Stimulated activated CD4-positive, alpha-beta T cell treated with anti-CD3 and anti-CD28 coated beads, Interleukin-1b, Interleukin-23, amount 100 ng/mL, for 48 hours (primary cell): ENCODE measurements at regions not wholly inside any gene's neighbourhood (a gene's known extent, or its start where the extent isn't known, plus 50 kb on each side); places are given as distances from the start of the nearest gene placed in this dataset.

Experiments
- DNase-seq: peaks from one replicate; pipeline ENCODE4 v3.0.0-alpha.2; 2020

DNA sequence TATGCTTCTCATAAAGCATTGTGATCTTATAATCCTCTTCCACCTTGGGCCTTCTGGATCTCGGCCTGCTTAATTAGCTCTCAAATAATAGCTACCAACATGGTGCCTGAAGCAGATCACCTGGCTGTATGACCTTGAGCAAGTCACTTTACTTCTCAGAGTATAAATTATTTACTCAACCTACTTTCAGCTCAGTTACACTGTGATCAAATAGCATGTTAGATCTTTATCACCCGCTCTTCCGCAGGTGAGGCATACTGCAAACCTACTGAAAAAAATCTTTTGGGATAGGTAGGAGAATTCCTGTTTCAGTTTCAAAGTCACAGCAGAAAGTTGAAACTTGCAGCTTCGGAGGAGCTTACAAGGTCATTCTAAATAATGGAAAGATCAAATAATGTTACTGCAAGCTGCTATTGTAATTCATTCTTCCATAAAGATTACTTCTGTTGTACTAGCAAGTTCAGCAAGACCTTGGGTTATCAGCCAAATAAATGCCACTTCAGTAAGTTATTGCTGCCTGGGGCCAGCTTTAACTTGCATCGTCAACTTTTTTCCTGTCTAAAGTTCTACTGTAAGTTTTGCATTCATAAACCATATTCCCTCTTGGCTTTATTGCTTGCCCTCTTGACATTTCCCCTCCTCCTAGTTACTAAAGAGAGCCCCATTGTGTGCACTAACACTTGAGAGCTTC, 268.4 kb upstream of the ATP11B start:
- no peak for DNase-seq

DNA sequence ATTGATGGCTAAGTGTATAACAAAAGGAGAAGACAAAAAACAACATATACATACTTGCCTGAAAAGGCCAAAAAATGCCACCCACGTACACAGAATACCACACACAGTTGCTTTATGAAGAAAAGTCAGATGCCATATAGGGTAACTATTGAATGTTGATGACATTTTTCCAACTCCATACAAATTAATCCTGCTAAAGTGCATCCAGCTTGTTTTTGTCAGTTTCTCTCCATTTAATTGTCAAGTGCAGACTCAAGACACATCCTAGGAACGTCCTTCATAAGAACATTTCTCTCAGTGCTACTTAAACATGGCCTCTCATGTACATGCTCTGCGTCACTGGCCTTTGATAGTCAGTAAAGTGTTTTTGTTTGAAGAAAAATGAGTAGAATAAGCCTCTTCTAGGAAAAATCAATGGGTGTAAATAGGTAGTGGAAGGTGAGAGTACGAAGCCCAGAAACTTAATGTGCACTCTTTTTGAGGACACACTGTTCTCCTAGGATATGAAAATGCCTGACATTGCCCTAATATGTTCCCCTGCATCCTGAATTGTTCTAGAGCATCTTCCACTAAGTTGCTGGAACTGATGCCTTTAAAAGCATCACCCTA, 267.4 kb upstream of the ATP11B start:
- DNase-seq, result no peak

DNA sequence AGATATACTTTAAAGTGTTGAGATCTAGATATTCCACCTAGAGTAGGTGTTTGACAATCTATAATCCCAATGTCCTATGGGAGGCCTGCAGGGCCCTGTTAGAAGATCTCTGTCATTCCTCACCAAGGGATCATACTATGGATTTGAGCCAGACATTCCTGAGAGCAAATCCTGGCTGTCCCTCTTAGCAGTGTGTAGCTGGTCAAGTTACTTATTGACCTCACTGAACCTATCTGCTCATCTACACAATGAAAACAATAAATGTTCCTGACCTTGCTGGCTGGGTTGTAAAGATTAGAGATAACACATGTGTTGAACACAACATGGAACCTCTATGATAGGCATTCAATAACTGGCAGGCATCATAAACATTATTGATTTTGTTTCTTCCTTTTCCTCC, 265.6 kb upstream of the ATP11B start:
- no peak for DNase-seq

DNA sequence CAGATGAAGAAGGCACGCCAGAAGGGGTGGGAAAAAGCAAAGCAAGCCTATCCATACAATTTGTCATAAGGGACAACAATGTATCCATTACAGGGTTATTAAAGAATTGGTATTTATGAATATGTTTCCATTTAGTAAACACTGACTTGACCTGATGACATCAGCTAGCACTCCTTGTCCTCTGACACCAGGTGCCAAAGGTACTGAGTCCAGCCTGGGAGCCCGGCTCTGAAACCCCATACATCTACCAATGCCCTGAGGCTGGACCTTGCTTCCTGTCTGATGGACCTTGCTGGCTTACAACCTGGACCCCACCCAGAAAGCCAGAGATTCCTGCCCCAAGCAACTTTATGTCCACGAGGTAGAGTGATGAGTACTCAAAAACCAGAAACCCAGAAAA, 263.0 kb upstream of the ATP11B start:
- no peak for DNase-seq

DNA sequence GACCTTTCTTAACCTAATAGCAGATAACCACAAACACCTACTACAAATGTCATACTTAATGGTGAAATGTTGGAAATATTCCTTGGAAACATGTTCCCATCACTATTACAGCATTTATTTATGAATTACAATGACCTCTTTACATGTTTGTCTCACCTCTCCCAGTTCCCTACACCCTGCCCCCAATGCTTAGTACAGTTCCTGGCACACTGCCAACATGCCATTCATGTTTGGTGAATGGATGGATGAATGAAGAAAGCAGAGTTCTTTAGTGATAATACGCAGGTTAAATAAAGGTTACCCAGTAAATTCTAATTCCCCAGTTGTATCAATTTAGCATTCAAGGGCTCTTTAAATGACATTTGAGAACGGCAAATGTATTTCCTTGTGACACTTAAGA, 259.9 kb upstream of the ATP11B start:
- DNase-seq, result no peak

DNA sequence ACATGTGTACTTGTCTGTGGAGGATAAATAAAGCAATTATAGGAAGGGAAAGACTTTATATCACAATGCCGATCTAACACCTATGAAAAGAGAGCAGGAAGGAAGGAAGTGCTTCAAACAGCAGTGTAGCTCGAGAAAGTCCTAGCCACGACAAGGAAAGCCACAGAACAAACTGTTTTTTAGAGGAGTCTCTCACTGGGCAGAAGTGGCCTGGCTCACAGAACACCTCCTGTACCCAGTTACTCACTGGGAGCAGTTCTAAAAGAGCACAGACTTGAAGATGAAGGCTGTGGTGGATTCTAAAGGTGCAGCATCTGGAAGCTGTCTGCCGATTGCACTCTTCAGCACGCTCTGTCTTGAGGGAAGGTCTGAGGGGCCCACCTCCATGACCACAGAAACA, 248.8 kb upstream of the ATP11B start:
- DNase-seq, result no peak

DNA sequence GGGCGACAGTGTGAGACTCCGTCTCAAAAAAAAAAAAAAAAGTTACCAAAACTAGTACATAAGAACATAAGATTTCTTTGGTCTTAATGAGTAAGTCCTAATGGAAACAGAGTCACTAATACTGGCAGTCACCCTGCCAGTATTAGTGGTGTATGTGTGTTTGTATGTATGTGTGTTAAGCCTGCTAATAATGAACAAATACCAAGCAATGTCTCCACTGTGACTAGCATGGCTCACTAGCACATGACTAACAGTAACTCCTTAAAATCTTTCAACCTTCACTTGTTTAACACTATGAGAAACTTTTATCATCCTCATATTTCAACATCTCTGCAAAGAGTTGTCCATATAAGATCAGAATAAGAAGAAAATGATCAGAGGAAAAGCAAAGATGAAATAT, 231.0 kb upstream of the ATP11B start:
- no peak for DNase-seq

DNA sequence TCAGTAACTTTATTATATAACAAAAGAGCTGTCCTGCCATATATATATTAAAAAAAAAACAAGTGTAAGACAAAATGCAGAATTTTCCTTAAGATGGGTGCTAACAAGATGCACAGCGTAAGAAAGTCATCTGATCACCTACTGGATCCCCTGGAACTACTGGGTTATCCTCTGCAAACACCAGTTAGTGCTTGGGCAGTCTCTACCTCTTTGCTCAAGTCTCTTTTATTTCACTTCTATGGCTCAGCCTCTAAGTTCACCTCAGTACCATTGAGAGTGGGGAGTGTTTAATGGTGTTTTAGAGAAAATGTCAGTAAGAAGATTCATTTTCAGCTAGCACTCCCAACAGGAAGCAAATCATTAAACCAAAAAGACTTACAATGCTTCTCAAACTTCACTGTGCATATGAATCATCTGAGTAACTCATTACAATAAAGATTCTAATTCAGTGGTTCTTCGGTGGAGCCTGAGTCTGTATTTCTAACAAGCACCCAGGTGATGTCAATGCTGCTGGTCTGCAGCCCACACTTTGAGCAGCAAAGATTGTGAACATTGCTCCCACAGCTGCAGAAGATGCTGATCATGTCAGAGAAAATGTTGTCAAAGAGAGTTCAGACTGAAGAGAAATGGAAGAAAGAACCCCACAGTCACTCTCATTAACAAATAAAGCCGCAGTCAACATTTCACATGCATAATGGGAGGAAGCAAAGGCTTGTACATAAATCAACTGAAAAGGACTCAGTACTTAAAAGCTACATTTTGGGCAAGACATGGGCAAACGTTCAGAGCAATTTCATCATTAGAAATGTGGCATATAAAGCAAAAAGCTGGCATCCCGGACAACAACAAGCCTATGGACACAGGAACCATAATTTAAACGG, 227.1 kb upstream of the ATP11B start:
- no peak for DNase-seq

DNA sequence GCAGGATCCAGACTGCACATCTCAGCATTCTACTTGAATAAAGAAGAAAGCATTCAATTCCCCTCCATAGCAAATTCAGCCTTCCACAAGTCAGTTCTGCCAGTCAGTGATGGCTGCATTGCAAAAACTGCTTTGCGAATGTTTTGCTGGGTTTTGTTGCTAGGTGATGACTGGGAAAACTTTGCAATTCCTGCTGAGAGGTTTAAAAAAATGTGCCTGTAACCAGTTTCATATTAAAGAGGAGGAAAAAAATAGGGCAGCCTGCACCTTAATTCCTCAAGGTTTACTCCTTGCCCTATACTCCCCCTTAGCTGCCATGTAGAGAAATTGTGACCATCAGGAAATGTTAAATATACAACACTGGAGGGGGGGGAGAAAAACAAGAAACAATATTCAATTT, 225.6 kb upstream of the ATP11B start:
- no peak for DNase-seq

DNA sequence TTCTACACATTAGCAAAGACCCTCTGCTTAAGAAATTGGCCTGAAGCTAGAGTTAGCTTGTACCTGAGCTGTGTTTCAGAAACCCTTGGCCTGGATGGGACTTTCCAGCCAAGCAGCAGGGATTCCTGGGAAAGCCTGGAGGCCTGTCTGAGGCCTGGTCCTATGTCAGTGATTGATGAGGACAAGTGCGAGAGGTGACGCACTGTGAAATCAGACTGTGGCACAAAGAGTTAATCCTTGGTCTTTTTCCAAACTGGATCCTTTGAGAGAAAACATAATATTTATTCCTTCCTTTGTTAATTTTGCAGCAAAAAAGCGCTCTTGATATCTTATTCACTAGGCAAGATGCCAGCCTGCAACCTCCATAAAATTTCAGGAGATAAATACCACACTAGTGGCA, 225.0 kb upstream of the ATP11B start:
- no peak for DNase-seq

DNA sequence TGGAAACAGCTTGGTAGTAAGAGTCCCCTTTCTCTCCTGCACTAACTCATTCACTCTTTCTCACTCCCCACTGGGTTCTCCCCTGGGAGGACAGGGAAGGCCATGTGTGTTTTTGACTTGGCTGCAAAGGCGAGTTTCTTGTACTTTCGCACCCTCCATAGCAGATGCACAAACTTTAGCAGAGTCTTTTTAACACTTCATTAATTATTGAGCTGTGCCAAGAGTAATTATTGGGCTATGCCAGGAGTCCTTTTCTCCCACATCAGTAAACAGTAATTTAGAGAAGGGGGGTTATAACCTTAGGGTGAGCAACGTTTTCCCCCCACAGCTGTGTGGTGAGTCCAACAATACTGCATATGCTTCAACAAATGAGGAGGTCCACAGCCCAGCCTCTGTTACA, 224.4 kb upstream of the ATP11B start:
- no peak for DNase-seq

DNA sequence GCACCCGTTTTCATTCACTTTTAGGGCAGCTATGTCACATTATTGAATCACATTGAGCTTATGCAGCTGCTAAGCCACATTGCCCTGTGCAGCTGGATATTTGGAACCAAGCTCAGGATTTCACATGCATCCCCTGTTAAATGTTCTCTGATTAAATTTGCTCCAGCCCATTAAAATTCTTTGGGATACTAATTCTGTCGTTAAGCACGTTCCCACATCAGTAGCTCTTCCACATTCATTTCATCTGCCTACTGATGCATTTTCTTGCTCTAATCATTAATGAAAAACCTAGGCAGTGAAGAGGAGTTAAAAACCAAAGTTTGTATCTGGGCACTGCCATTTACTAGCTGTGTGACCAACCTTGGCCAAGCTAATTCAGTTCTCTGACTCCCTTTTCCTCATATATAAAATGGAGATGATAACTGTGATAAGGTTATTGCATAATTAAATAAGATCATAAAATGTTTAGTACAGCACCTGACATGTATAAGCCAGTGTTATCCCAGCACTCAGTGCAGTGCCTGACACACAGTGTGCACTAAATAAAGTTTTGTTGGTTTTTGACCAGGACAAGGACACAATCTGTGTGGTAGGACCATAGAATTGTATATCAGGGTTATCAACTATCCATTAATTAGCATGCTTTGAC, 222.2 kb upstream of the ATP11B start:
- no peak for DNase-seq

DNA sequence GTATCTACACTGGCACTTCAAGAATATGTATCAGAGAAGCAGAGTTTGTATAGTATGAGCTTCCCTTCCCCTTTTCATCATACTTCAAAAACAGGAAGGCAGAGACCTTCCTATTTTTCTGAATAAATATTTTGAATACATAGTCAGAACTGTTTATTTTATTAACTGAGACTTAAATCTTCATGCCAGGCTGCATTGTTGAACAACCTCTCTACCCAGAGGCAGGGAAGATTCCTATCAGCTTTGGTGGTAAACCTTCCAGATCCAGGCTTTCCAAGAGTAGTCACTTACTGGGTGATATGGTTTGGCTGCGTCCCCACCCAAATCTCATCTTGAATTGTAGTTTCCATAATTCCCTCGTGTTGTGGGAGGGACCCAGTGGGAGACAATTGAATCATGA, 217.4 kb upstream of the ATP11B start:
- DNase-seq, result no peak

DNA sequence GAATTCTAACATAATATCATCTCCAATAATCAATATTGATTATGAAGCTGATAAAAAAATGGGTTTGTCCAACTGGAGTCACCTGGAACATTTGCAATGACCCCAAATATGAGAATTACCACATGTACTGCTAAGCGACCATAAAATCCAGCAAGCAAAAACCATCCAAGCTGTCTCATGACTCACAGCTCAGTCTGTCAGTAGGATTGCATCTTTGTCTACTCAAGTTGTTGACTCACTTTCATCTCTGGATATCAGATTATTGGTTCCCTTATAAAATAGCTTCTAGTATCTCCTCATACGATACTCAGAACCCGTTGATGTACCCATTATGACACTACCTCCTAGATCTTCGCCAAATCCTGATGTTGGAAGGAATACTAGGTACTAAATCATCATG, 209.8 kb upstream of the ATP11B start:
- no peak for DNase-seq

DNA sequence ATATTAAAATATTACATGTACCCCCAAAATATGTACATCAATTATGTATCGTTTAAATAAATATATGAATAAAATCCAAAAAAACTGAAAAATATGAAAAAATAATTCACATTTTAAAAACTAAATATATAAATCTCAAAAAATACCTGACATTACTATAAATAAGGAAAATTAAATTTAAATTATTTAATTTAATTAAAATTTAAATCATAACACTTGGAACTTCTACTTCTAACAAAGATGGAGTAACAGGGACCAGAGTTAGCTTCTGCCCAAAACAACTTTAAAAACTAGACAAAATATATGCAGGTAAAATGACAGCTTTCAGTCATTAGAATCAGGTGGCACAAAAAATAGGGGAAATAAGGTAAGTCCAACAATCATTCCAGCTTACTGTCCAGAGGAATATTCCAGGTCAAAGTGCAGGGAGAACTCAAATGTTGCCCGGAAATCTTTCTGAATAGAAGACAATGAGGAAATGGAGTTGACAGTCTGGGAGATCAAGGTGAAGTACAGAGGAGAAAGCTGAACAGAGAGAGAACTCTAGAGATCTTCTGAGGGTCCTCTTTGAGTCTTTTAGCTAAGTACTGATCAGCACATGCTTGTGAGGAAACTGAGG, 207.7 kb upstream of the ATP11B start:
- no peak for DNase-seq

DNA sequence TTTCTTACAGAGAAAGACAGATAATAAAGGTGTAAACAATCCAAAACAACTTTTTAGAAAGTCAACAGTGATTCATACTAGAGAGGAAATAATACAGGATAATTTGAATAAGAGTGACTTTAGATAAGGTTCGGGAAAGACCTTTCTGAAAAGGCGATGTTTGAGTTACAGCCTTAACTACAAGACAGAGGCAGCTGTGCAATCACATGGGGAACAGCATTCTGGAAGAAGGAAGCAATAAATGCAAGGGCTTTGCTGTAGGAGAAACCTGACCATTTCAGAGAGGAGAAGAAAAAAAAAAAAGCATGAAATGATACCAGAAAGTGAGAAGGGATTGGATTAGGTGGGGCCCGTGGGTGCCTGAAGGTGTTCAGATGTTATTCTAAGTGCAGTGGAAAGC, 200.6 kb upstream of the ATP11B start:
- no peak for DNase-seq

DNA sequence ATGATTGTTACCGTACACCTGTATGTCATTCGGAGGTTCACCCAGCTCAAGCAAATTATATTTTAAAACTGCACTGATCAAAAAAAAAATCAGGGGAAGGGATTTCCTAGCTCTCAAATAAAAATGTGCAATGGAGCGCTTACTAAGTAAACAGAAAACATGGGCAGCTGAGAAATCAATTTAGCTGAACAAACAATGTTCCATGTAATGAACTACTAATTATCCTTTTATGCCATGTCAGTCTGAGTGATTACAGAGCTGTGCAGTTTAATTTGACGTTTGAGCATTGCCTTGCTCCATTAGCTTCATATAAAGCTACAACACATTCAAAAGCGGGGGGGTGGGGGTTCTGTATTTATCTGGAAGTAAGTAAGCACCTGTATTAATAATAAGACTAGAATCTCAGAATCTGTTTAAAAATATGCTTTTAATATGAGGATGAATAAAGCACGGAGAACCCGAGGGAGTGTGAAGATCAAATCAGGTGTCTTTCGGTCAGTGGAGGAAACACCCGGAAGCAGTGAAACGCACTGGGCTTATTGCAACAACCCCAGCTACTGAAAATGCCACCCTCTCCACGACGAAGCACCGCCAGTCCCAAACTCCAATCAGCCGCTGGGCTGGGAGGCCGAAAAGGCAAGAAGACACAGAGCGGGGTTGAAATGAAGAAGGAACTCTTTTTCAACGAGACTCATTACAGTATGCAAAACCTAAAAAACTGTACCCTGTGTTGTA, 196.5 kb upstream of the ATP11B start:
- DNase-seq, result no peak

DNA sequence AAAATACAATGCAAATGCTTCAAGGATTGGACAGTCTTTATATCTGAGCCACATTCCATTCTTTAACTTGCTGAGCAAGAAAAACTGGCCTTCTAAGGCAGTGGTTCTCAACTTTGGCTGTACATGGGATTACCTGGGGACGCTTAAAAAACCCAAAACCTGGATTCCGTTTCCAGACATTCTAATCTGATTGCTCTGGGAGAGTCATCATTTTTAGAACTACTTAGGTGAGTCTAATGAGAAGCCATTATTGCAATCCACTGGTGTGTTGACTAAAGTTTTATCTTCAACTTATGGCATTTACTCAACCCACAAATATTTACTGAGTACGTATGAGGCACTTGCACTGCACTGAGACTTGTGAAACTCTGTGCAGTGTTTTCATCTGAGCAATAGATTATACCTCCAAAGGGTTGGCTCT, 195.7 kb upstream of the ATP11B start:
- DNase-seq, result no peak

DNA sequence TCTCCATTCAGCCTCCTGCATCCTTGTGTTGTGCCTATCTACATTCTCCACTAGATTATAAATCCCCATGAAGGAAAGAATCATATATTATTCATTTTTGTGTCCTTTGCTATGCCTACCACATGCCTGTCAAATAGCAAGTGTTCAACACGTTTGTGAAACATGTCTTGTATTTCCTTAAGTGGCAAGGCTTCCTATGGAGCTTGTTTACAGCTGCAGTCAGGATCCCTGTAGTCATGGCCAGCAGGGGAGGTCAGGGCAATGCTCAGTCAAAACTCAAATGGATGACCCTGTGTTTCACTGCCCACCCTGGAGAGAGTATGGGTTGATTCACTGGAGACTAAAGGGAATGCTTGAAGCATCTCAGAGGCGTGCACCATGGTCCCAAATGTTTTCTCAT, 191.7 kb upstream of the ATP11B start:
- DNase-seq, result no peak

DNA sequence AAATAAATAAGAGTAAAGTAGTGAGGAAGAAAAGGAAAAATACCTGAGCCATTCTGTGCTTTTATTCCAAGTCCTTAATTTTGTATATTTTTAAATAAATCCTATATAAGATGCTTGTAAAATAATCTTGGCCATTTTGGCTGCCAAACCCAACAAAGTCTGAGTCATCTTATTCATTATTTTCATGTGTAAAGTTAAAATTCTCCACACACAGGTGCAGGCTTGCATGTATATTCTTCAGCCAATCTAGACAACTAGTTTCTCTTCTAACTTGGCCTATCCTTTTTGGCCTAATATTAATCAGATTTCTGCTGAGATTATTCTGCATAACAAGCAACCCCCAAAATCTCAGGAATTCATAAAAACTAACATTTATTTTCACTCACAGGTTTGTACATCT, 189.8 kb upstream of the ATP11B start:
- DNase-seq, result no peak

DNA sequence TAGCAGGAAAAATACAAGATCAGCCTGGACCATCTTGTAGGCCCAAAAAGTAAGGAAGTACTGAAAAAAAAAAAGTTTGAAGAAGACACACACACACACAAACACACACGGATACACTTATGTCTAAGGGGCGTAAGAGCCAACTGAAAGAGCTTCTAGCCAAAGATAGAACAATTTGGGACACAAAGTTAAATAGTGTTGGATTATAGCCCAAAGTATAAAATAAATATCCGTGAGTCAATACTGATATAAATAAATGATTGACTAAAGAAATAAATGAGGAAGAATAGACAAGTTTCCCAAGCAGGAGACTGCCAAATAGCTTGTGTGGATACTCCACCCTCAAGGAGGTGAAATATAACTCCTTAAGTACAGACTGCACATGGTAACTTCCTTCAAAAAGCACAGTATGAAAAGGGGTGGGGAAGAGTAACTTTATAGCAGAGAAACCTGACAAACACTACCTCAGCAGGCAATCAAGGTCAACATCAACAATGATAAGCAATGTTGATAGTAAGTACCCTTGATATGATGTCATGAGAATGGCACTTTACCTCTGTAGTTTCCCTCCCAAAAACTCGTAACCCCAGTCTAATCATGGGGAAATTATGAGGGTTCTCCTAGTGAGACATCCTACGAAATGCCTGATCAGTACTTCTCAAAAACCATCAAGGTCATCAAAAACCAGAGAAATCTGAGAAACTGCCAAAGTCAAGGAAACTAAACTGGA, 187.3 kb upstream of the ATP11B start:
- no peak for DNase-seq
